ENCODE measurements at regions not wholly inside any gene's neighbourhood (a gene's known extent, or its start where the extent isn't known, plus 50 kb on each side); places are given as distances from the start of the nearest gene placed in this dataset.

- TF ChIP-seq, protein P1, sequence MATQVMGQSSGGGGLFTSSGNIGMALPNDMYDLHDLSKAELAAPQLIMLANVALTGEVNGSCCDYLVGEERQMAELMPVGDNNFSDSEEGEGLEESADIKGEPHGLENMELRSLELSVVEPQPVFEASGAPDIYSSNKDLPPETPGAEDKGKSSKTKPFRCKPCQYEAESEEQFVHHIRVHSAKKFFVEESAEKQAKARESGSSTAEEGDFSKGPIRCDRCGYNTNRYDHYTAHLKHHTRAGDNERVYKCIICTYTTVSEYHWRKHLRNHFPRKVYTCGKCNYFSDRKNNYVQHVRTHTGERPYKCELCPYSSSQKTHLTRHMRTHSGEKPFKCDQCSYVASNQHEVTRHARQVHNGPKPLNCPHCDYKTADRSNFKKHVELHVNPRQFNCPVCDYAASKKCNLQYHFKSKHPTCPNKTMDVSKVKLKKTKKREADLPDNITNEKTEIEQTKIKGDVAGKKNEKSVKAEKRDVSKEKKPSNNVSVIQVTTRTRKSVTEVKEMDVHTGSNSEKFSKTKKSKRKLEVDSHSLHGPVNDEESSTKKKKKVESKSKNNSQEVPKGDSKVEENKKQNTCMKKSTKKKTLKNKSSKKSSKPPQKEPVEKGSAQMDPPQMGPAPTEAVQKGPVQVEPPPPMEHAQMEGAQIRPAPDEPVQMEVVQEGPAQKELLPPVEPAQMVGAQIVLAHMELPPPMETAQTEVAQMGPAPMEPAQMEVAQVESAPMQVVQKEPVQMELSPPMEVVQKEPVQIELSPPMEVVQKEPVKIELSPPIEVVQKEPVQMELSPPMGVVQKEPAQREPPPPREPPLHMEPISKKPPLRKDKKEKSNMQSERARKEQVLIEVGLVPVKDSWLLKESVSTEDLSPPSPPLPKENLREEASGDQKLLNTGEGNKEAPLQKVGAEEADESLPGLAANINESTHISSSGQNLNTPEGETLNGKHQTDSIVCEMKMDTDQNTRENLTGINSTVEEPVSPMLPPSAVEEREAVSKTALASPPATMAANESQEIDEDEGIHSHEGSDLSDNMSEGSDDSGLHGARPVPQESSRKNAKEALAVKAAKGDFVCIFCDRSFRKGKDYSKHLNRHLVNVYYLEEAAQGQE (IDR thresholded peaks at IDR 0.05; ENCODE audit: borderline replicate concordance) = peak; percentile 55; the same call in 1 of the 2 replicates
- TF ChIP-seq, protein P1 (CRISPR knock-in tag; IDR thresholded peaks at IDR 0.05; ENCODE audit: low read depth) = no peak
- no peak for TF ChIP-seq SRF (CRISPR knock-in tag; IDR thresholded peaks at IDR 0.05)
- no peak for TF ChIP-seq PTRF (tag; IDR thresholded peaks at IDR 0.05)
- peak; percentile 37; the same call in 1 of the 2 replicates for TF ChIP-seq SMC3 (conservative IDR thresholded peaks at IDR 0.05; ENCODE audit: insufficient read depth, low read depth, low read length)
- peak; percentile 64 to 67 (median 65) for TF ChIP-seq CTCF (IDR thresholded peaks at IDR 0.05 in 2 of 3, conservative IDR thresholded peaks at IDR 0.05 in 1 of 3; ENCODE audit: insufficient read depth in 2 of 3, low read depth in 1 of 3, low read length in 3 of 3)
- no peak for TF ChIP-seq ZBTB34 (CRISPR knock-in tag; IDR thresholded peaks at IDR 0.05)
Measured at GRCh38 chr7:38105874-38106483, 72.1 kb upstream of the STARD3NL start (continued).
